Body of pancreas (tissue), 4 donors: ENCODE measurements at regions not wholly inside any gene's neighbourhood (a gene's known extent, or its start where the extent isn't known, plus 50 kb on each side); places are given as distances from the start of the nearest gene placed in this dataset.

Experiments
- CTCF ChIP-seq, 7 experiments: fragments of 450-650 bp in 4 of 7; fragments of 200-600 bp in 3 of 7; sonication (generic) in 3 of 7; IDR thresholded peaks; one replicate each; pipeline ENCODE4 v1.5.1; 2016 to 2019; ENCODE audit warnings: antibody characterized with exemption in 7 of 7
- POLR2A ChIP-seq, 3 donors: fragments of 450-650 bp; IDR thresholded peaks; one replicate each; pipeline ENCODE4 v1.6.1; 2016; ENCODE audit warnings: antibody characterized with exemption in 3 of 3, mild to moderate bottlenecking in 2 of 3

GRCh38 chr10:105339669-105340068 is 698.6 kb downstream of the SORCS3 start:
- TF ChIP-seq CTCF (IDR thresholded peaks at IDR 0.05) (no peak), POLR2A (IDR thresholded peaks at IDR 0.05) (no peak)
